Right atrium auricular region (tissue), 2 donors: ENCODE measurements at regions not wholly inside any gene's neighbourhood (a gene's known extent, or its start where the extent isn't known, plus 50 kb on each side); places are given as distances from the start of the nearest gene placed in this dataset.
A peak's percentile ranks its signal among the peaks of the same experiment; 100 is the strongest.

ENCODE experiments used
- DNase-seq: peaks from one replicate; pipeline ENCODE4 v3.0.0-alpha.2; 2019; ENCODE audit warnings: low spot score
- H3K27ac ChIP-seq, 2 donors: fragments of 200-600 bp; sonication (generic); 1 replicate in 1 of 2; 2 replicates in 1 of 2; pipeline ENCODE4 v1.5.1; 2016 to 2019
- H3K27me3 ChIP-seq, 2 donors: fragments of 200-600 bp; sonication (generic); one replicate each; pipeline versions ENCODE4 v1.5.1 to v1.6.0; 2017 to 2019
- H3K36me3 ChIP-seq: fragments of 200-600 bp; sonication (generic); one replicate; pipeline ENCODE4 v1.5.1; 2016
- H3K4me1 ChIP-seq, 2 donors: fragments of 200-600 bp; sonication (generic); one replicate each; pipeline versions ENCODE4 v1.5.1 to v1.6.0; 2017 to 2019
- H3K4me3 ChIP-seq, 2 donors: fragments of 200-600 bp; sonication (generic); 1 replicate in 1 of 2; 2 replicates in 1 of 2; pipeline ENCODE4 v1.5.1; 2017 to 2019; ENCODE audit warnings: mild to moderate bottlenecking in 1 of 2, moderate library complexity in 1 of 2
- H3K9me3 ChIP-seq, 2 donors: fragments of 200-600 bp; sonication (generic); one replicate each; pipeline ENCODE4 v1.5.1; 2019
- CTCF ChIP-seq, 2 donors: fragments of 200-600 bp; sonication (generic); IDR thresholded peaks; one replicate each; pipeline ENCODE4 v1.5.1; 2019; ENCODE audit warnings: antibody characterized with exemption in 2 of 2

DNA sequence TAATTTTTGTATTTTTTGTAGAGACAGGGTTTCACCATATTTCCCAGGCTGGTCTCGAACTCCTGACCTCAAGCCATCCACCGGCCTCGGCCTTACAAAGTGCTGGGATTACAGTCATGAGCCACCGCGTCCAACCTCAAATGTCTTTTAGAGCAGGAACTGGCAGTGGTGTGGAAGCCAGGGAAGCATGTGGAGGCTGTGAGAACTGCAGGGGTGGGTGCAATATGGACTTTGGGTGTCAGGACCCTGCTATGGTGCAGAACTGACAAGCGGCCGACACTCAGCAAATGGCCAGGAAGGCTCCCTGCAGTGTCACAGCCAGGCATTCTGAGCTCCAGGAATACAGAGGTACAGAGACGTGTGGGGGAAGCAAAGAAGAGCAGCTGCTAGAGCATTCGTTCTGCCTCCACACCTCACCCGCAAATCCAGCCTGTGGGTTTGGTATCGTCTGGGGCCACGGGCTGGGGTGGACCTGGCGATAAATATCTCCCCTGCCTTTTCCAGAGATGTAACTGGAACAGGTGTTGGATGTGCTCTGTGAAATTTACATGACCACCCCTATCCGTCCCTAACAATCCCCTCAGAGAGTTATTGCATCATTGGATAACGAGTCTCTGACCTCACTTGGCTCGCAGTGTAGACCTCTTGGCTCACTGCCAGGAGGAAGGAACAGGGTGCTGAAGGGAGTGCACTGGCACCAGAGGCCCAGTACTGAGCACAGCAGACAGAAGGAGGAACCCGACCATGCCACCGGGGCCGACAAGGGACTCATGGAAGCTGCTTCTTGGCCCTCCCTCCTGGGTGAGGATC is 624.7 kb upstream of the B3GAT1 start:
- Histone ChIP-seq H3K4me3 (no peak overlapping the region), H3K9me3 (no peaks in the 10 kb centered on the region), H3K27me3 (no peaks in the 10 kb centered on the region), H3K36me3 (no peaks in the 10 kb centered on the region), H3K4me1 (no peaks in the 10 kb centered on the region), H3K27ac (no peak overlapping the region)
- TF ChIP-seq CTCF (IDR thresholded peaks at IDR 0.05) = no peak
- DNase-seq = no peak

DNA sequence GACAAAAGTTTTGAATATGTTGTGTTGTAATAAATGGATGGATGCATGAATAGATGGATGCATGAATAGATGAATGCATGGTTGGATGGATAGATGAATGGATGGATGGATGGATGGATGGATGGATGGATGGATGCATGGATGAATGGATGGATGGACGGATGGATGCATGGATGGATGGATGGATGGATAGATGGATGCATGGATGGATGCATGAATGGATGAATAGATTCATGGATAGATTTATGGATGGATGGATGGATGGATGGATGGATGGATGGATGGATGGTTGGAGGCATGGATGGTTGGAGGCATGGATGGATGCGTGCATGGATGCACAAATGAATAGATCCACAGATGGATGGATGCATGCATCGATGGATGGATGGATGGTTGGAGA is 623.2 kb upstream of the B3GAT1 start:
- Histone ChIP-seq H3K9me3 (no peaks in the 10 kb centered on the region), H3K27me3 (no peaks in the 10 kb centered on the region), H3K4me3 (no peak overlapping the region), H3K4me1 (no peaks in the 10 kb centered on the region), H3K36me3 (no peaks in the 10 kb centered on the region), H3K27ac (no peak overlapping the region)
- no peak for TF ChIP-seq CTCF (IDR thresholded peaks at IDR 0.05)
- DNase-seq = no peak

DNA sequence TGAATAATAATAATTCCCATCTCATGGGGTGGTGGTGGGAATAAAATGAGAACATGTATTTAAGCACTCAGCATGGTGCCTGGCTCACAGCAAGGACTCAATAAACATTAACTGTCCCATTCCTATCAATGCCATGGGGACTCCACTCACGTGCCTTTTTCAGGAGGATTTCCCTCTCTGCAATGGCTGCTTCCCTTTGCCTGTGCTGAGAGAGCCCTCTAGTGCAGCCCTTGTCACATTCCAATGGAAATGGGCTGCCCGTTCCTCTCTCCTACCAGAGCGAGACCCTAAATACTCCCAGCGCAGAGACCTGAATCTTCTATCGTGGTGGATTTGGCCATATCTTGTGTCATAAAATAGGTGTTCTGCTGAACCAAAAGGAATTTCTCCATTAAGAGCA is 621.5 kb upstream of the B3GAT1 start:
- peak in 1 of 2 donors; percentile 41 for TF ChIP-seq CTCF (IDR thresholded peaks at IDR 0.05)
- no peak overlapping the region for H3K4me3 ChIP-seq
- H3K4me1 ChIP-seq = no peaks in the 10 kb centered on the region
- no peaks in the 10 kb centered on the region for H3K27me3 ChIP-seq
- no peaks in the 10 kb centered on the region for H3K36me3 ChIP-seq
- DNase-seq = no peak
- H3K9me3 ChIP-seq = no peaks in the 10 kb centered on the region
- no peak overlapping the region for H3K27ac ChIP-seq

DNA sequence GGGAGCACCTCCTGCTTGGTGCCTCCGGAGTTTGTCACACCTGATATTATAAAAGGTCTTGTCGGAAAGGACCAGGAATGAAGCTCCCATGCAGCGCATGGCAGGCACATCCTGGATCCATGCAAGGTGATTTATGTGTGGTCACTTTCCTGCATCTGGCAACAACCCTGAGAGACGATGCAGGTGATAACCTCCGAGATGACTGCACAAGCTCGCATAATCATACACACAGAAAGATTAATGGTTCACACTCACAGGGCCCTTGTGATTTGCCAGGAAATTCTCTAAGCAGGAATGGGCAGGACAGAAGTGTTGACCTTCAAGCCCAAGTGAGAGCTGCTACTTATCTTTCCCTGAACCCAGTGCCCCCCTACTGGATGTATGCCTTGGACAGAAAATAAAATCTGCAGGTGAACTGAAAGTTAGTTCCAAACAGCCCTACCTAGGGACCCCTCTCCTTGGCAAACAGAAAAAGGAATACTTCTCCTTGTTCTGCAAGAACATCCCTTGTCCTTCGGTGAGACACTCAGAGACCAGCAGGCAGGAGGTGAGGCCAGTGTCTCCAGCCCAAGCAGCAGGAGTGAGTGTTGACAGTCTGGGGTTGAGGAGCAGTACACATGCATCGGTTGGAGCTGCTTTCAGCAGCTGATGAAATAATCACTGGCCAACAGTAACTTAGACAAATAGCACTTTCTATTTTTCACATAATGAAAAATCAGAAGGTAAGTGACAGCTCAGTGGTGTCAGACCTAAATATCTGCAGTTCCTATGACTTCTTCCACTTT is 619.4 kb upstream of the B3GAT1 start:
- Histone ChIP-seq H3K4me1 (no peaks in the 10 kb centered on the region), H3K4me3 (no peak overlapping the region), H3K9me3 (no peaks in the 10 kb centered on the region), H3K27me3 (no peaks in the 10 kb centered on the region), H3K27ac (no peak overlapping the region), H3K36me3 (no peaks in the 10 kb centered on the region)
- DNase-seq = no peak
- TF ChIP-seq CTCF (IDR thresholded peaks at IDR 0.05) = no peak

DNA sequence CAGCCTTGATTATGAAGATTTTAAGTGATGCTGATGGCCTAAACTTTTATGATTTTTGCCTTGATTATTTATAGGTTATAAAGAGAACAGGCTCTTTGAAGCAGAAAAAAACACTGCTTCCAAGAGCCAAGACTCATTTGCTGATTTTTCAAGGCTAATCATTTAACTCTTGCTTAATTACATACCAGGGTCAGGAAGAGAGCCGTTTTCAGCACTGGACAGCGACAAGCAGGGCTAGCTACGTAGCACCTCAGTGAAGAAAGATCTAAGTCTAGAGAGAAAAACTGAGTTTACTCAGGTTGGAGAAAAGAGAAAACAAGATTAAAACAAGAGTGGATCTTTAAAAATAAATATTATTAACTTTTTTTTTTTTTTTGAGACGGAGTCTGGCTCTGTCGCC is 615.4 kb upstream of the B3GAT1 start:
- DNase-seq = no peak
- Histone ChIP-seq H3K36me3 (no peaks in the 10 kb centered on the region), H3K27ac (no peak overlapping the region), H3K27me3 (no peaks in the 10 kb centered on the region), H3K4me3 (no peak overlapping the region), H3K4me1 (no peaks in the 10 kb centered on the region), H3K9me3 (no peaks in the 10 kb centered on the region)
- no peak for TF ChIP-seq CTCF (IDR thresholded peaks at IDR 0.05)
